GM21390 (cell line): ENCODE measurements at regions not wholly inside any gene's neighbourhood (a gene's known extent, or its start where the extent isn't known, plus 50 kb on each side); places are given as distances from the start of the nearest gene placed in this dataset.

Source experiments
- ATAC-seq: cut with Tn5 transposase; IDR thresholded peaks from one replicate; pipeline ENCODE4 v1.9.1; 2021; ENCODE audit not compliant: unreplicated experiment

DNA sequence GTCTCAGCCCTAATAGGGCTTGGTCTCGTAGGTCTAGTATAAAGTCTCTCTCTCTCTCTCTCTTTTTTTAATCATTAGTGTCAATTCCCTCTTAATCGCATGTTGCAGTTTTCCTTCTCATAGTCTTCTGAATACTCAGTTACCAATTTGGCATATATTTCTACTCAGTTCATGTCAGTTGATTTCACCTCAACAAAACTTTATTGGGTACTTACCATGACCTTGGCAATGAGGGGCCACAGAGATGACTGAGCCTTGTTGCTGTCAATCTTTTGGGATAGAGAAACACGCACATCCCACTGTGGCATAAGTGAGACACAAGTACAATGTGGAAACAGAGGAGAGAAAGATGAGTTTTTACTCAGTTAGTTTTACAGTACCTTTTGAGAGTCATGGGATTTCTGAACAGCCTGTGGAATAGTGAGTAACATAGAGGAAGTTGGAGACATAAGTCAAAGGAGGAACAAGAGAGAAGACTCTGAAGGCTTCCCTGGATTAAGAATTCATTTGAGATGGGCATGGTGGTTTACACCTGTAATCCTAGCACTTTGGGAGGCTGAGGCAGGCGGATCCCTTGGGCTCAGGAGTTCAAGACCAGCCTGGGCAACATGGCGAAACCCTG is 150.2 kb upstream of the CBLB start:
- no peak for ATAC-seq

DNA sequence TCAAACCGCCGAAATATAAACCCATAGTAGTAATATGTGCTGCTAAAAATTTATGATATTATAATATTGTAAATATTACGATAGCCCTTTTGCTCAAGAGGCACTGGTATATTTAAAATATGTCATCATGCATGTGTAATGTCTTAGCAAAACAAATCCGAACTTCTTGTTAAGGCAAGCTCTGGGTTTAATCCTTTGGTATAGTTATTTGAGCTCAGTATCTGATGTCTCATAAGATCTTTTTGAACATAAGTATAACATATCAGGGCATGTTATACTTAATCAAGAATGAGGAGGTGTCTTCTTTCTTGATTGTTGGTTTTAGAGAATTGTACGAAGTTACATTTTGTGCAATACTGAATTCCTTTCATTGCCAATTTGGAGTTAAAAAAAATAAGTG is 154.1 kb upstream of the CBLB start:
- ATAC-seq = no peak

DNA sequence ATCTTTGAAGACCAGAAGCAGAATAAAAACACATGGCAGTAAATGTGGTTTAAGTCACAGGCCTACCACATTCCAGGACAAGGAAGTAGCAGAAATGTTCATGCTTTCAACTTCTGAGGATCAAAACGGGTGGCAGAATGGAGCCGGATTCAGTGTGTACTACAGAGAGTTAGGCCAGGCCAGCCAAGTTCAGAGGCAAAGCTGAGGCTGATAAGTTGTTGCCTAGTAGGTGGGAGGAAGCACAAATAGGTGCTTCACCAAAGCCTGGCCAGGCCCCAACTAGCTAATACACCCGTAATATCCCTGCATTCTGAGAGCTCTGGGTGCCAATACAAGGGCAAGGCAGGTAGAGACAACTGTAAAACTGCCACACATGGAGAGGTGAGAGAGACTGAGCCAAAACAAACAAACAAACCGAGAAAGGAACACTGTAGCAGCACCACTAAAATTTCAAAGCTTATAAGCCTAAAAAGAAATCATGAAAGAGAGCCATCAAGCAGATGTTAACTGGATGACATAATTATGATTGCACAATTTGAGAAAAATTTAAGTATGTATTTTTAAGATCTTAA is 156.4 kb upstream of the CBLB start:
- ATAC-seq = no peak

DNA sequence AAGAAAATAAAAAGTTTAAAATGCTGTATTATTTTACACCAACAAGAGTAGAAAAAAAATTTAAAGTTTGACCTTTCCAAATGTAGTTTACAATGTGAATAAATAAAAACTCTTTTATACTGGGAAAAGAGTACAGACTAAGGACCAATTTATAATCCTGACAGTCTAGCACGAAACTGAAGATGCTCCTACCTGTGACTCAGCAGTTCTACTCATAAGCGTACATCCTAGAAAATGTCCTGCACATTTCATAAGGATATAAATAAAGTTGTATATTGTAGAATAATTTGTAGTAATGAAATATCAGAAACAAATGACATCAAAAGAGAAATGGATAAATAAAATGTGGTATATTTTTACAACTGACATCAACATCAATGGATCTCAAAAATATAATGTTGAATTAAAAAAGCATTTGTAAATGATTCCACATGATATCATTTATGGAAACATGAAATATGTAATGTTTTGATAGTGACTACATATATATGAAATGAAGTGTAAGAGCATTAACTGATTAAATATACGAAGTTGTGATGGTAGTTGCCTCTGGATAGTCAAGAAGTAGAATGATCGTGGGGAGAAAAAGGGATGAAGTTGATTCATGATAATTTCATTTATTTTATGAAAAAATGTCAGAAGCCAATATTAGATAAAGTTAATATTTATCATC is 161.3 kb upstream of the CBLB start:
- ATAC-seq = no peak

DNA sequence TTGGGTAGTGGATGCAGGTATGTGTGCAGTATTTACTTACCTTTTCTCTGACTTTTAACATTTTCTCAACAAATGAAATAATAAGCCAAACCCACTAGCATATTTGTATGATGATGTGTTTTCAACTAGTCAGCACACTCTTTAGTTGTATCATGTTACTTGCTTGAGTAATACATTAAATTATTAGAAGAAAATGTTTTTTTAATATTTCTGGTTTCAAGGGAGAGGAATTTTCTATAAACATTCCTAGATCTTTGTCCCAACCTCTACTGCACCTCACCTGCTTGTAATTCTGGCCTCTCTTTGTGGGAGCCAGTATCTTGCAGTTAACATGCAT is 161.8 kb upstream of the CBLB start:
- ATAC-seq = no peak

DNA sequence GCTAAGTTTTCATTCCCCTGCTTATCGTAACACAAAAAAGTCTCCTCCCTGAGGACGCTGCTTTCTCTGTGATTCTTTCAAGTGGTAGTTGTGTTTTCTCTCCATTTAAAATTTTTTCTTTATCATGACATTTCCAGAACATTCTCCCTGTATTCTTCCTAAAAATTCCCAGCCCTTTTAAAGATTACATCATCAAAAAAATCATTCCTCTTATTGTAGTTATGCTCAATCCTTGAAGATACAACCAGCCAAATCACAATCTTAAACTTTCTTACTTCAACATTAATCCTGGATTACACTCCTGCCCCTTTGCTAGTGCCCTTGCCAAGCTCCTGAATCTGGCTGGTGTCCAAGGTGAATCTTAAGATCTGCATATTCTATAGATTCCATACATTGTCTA is 163.7 kb upstream of the CBLB start:
- ATAC-seq = no peak

DNA sequence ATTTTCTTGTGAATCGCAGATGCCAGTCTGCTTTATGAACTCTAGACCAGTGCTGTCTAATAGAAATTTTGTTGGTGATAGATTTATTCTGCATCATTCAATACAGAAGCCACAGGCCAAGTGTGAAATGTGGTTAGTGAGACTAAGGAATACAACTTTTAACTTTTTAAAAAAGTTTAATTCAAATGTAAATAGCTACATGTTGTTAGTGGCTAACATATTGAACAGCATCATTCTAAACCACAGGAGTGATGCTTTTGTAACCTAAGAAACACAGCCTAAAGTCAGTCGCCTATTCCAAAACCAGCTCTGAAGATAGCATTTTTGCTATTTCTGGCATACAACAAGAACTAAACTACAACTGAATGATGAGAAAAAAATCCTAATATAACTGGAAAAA is 164.8 kb upstream of the CBLB start:
- ATAC-seq = no peak

DNA sequence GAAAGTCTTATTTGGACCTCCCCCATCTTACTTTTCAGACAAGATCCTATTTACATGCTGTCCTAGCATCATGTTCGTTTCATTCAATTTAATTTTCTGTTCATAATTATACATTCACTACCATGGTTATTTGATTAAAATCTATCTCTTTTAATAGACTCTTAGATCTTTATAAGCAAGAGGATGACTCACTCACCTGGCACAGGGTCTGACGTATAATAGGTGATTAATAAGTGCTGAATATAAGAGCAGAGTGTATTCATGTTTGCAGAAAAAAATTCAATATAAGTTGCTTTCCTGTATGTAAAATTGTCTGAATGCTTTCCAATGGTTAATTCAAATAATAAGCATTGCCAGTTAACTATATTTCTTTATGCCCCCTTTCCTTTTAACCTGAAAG is 165.5 kb upstream of the CBLB start:
- ATAC-seq = no peak

DNA sequence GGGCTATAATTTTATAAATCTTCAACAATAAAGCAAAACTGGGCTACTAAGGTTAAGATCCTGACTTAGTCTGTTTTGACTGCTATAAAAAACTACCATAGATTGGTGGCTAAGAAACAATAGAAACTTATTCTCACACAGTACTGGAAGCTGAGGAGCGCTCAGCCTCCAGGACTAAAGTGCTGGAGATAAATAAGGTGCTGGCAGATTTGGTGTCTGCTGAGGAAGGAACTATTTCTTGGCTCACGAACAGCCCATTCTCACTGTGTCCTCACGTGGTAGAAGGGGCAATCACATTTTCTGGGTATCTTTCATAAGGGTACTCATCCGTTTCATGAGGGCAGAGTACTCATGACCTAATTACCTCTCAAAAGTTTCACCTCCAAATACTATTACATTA is 166.8 kb upstream of the CBLB start:
- no peak for ATAC-seq

DNA sequence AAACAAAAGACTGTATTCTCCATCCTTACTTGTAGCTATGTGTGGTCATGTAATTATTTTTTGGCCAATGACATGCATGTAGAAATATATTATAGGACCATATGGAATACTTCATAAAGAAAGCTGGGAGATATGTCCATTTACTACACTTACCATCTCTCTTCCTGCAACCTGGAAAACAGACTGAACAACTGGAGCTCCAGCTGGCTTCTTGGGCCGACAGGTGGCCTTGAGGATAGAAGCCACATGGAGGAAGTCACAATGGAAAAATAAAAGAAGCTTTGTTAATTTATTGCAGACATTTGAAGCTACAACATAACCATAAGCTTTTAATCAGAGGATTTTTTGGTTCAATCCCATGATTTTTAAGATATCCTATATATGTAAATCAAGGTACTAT is 167.9 kb upstream of the CBLB start:
- ATAC-seq = no peak

DNA sequence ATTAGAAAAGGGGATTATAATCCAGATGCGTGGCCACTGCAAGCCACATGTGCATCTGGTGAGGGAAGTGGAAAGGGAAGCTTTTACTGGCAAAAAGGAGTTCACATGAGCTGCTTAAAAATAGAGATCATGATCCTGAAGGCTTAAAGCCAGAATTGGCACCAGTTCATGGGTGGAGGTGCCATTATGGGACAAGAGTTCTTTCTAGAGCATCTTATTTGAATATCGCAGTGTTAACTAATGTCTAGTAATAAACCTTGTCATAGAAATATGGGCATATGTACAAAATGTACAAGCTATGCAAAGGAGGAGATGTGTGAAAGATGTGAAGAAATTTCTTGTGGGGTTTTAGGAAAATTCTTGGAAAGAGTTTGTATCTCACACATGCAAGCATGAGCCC is 178.4 kb upstream of the CBLB start:
- no peak for ATAC-seq

DNA sequence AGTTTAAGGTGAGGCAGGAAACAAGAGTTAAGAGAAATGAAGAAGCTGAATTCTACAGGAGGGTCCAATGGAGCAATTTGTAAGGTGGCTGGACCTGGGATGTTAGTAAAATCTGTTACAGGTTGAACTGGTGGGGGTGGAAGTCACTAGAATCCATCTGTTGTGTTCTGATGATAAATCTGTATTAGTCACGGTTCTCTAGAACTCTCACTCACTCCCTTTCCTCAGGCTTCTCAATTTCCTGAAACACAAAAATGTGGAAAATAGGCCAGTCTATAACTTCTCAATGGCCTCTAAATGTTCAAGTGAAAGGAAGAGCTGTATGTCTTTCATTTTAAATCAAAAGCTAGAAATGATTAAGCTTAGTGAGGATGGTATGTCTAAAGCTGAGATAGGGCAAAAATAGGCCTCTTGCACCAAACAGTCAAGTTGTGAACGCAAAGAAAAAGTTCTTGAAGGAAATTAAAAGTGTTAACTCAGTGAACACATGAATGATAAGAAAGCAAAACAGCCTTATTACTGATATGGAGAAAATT is 180.2 kb upstream of the CBLB start:
- ATAC-seq = no peak

DNA sequence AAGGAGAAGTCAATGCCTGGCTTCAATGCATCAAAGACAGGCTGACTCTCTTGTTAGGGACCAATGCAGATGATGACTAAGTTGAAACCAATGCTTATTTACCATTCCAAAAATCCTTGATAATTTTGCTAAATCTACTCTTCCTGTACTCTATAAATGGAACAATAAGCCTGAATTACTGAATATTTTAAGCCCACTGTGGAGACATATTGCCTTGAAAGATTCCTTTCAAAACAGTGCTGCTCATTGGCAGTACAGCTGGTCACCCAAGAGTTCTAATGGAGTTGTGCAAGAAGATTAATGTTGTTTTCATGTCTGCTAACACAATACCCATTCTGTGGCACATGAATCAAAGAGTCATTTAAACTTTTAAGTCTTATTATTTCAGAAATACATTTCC is 181.0 kb upstream of the CBLB start:
- no peak for ATAC-seq

DNA sequence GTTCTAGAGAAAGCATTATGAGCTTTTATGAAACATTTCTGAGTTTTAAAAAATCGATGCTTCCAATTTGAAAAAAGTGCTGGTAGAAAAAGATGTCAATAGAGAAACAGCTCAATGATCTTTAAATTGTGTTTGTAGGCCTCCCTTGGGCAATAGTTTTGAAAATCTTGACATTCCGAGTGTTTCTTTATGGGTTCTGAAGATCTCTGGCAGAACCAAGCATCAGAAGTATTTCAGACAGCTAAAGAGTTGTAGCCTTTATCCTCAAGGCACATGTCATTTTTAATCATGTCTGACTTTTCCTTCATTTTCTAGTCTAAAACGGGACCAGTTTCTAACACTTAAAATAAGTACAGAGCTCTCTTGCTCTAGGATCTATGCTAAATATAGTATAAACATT is 188.1 kb upstream of the CBLB start:
- no peak for ATAC-seq

DNA sequence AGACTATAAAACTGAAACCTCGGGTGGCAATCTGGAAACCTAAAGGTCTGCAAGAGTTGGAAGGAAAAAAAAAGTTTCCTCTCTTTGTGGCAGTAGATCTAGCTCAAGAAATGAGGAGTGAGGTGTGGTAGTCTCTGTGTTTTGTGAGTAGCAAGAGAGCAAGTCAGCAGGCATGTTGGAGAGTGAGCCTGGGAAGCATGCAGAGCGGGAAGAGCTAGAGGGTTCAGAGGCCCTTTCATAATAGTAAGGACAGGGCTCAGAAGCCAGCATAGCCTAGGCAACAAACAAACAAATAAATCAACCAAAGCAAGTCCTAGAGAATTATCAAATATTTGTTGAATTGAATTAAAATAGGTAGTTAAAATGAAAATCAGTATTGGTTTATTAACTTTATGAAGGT is 189.7 kb upstream of the CBLB start:
- no peak for ATAC-seq

DNA sequence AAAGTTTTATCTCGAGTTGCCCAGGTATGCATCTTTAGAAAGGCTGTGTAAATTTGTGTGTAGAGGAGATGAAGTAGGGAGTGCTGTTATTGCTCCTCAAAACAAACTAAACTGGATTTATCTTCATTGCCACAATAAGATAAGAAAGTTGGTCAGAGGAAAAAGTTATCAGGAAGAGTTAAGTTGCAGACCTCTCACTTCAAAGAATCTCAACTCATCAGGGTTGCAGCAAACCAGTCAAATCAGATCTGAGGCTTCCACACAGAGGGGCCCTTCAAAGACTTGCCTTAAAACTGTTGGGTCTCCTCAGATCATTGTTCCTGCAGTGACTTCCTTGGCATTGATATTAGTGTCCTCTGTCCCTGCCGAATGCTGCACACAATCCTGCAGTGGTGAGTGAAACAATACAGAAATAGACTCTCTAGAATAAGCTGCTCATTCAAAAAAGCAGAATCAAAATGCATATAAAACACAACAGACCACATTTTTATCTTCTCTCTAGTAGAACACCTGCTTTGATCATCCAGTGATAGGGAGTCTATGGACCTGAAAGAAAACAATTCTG is 191.2 kb upstream of the CBLB start:
- ATAC-seq = no peak

DNA sequence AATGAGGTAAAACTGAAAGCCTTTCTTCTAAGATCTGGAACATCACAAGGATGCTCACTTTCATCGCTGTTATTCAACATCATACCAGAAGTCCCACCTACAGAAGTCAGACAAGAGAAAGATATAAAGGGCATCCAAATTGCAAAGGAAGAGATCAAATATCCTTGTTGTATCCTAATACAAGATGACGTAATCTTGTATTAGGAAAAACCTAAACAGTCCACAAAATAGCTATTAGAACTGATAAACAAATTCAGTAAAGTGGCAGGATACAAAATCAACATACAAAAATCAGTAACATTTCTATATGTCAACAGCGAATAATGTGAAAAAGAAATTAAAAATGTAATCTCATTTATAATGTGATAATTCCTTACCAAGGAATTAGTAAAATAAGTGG is 195.1 kb upstream of the CBLB start:
- no peak for ATAC-seq

DNA sequence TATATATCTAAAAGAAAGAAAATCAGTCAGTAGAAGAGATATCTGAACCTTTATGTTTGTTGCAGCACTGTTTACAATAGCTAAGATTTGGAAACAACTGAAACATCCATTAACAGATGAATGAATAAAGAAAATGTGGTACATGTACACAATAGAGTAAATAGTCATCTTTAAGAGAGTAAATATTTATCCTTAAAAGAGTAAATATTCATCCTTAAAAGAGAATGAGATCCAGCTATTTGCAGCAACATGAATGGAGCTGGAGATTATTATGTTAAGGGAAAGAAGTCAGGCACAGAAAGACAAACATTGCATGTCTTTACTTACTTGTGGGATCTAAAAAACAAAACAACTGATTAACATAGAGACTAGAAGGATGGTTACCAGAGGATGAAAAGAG is 197.0 kb upstream of the CBLB start:
- no peak for ATAC-seq

DNA sequence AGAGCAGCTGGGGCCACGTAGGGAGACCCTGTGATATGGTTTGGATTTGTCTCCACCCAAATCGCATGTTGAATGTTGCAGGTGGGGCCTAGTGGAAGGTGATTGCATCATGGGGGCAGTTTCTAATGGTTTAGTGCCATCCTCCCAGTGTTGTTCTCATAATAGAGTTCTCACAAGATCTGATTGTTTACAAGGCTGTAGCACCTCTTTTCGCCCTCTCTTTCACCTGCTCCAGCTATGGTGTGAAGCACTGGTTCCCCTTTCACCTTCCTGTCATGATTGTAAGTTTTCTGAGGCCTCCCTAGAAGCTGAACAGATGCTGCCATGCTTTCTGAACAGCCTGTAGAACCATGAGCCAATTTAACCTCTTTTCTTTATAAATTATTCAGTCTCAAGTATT is 198.9 kb upstream of the CBLB start:
- ATAC-seq = peak; percentile 78

DNA sequence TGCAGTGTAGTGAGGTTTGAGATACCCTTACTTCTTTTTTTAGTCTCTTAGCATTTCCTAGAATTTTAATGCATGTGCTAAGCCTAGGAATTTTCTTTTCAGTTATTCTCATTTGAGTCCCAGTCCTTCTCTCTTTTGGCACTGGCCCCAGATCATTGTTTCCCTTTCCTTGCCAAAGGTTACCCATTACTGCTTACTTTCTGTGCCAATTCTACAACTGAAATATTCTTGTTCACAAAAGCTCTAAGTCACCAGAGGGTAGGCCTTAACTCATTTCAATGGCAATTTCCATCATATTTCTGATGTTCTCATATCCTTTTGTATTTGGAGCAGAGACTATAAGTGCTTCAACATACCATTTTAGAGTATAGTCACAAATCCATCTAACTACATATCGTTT is 199.6 kb upstream of the CBLB start:
- no peak for ATAC-seq

DNA sequence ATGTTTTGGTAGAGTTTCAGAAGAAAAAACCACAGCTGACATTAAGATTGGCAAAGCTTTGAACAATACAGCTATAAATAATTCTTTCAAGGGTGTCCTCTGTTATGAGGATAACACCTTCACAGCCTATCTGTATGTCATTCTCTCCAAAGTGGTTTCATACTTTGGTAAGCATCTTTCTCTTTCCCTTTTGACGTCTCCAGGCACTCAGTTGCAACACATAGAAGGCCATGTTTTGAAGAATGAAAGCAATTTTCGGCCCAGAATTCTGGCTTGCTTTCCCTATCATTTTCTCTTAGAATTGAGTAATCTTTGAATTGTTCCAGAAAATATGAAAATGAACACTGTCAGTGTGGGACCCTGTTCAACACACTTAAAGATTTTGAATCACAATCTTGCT is 200.0 kb upstream of the CBLB start:
- peak; percentile 85 for ATAC-seq

DNA sequence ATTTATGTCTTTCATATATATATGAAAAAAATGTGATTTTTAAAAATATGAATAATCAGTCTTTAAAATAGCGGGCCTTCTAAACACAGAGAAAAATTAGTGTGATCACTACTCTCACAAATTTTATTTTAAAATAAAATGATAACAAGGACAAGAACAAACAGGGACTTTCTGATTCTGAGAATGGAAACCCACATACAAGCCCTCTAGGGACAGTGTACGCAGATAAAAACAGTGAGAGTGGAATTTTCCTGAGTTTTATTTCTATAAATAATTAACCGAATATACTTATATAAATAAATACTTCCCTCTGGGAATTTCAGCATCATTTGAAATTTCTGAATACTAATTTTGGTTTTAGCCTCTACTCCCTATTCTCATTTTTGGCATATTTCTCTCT is 201.4 kb upstream of the CBLB start:
- no peak for ATAC-seq
